ENCODE measurements at regions not wholly inside any gene's neighbourhood (a gene's known extent, or its start where the extent isn't known, plus 50 kb on each side); places are given as distances from the start of the nearest gene placed in this dataset.

DNA sequence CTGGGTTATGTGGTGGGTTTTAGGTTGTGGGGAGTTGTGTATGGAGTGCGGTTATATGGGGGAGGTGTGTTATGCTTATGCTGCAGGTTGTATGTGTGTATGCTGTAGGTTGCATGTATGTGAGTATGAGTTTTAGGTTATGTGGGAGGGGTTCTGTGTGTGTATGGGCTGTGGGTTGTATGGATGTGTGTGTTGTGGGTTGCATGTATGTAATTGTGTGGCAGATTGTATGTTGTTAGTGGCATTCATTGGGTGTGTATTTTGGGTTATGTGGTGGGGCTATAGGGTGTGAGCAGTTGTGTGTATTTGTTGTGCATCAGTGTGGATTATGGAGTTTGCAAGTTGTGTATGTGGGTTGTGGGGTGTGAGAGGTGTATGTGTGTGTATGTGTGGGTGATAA, 277.4 kb downstream of the NPIPA8 start:
- no peak for DNase-seq

GRCh38 chr16:18055411-18055916, 281.1 kb downstream of the NPIPA8 start:
- no peak for DNase-seq

DNA sequence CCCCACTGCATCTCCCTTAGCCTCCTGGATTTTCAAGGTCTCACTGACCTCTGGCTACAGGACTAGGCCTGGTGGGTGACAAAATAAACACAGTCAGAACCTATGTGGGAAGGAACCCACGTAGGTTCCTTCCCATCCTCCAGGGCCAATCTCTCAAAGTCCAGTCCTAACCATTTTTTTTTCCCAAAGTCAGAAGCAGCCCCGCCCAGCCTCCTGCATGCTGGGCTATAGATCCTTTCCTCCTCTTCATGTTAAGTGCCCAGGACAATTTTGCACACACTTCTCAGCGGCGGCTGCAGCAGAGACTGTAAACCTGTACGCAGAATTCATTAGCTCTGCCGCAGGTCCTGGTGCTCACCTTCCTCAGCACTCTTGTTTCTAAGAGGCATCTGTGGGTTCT, 285.8 kb downstream of the NPIPA8 start:
- DNase-seq: no peak

GRCh38 chr16:18050234-18050633, 286.3 kb downstream of the NPIPA8 start:
- DNase-seq: no peak

- DNase-seq: no peak
These were observed 286.9 kb downstream of the NPIPA8 start for GRCh38 chr16:18049547-18050133.

GRCh38 chr16:18048853-18049546, 287.5 kb downstream of the NPIPA8 start:
- DNase-seq: no peak

DNA sequence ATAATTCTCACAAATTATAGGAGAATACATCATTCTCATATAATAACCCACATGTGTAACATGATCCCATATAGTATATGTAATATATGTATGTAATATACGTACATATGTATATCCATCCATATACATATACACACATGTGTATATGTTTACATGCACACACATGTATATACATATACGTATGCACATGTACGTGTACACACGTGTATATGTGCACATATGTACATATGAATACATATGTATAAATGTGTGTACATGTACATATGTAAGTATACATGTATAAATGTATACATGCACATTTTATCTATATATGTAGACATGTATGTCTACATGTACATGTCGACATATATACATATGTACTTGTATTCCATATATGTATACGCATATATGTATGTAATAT, 288.8 kb downstream of the NPIPA8 start:
- DNase-seq: no peak

DNA sequence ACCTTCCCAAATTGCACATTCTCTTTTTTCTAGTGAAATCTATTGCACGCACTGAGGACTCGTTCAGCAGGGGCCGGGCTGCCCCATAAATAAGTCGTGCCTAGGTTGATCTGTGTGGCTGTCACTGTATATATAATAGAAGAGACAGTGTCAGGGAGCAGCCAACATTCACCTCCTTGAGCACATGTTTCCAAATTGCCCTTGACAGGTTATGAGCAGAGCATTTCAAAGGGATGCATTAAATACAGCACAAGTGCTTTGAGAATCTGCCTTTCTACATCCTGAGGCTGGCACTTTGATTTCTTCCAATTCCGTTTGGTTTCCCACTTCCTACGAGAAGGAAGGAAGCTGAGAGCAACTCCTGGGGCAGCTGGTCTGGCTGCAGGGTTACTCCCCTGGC, 291.2 kb downstream of the NPIPA8 start:
- no peak for DNase-seq

GRCh38 chr16:18041864-18042834, 294.4 kb downstream of the NPIPA8 start:
- DNase-seq: no peak

- DNase-seq: no peak
These were observed 296.6 kb downstream of the NPIPA8 start for GRCh38 chr16:18039931-18040330.

- DNase-seq: no peak
These were observed 299.5 kb downstream of the NPIPA8 start for GRCh38 chr16:18037051-18037450.

DNA sequence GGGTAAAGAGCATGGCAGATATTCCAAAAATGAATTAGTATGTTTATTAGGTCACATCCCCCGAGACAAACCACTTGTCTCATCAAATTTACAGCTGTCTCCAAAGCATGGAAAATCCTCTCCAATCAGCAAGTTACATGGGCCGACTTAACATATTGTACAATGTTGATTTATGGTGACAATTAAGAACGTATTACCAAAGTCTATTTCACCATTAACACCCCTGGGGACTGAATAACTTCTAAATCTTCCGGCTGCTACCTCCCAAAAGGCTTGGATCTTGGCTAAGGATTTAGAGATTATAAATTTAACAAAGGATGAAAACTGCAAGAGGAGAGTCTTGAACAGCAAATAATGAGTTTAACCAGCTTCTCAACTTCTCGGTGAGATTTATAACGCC, 311.9 kb downstream of the NPIPA8 start:
- DNase-seq: no peak

- DNase-seq: no peak
These were observed 318.2 kb downstream of the NPIPA8 start for GRCh38 chr16:18018376-18018775.

GRCh38 chr16:18013863-18014262, 322.7 kb downstream of the NPIPA8 start:
- no peak for DNase-seq

DNA sequence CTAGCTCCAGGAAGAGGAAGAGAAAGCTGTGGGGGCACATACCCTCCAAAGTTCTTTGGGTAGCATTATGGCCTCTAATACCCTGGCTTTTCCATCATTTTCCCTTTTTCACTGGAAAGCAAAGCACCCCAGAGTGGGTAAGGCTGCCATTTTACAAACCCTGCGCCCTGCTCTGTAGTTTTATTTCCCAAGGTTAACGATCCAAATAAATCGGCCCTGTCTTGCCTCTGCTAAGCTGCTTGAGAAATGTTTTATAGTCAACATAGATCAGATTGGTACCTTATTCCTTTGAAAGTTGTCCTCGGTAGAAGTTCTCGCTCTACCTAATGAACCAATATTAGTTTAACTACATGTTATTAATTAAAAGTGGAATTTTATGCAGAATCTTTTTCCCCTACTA, 328.2 kb downstream of the NPIPA8 start:
- DNase-seq: no peak

DNA sequence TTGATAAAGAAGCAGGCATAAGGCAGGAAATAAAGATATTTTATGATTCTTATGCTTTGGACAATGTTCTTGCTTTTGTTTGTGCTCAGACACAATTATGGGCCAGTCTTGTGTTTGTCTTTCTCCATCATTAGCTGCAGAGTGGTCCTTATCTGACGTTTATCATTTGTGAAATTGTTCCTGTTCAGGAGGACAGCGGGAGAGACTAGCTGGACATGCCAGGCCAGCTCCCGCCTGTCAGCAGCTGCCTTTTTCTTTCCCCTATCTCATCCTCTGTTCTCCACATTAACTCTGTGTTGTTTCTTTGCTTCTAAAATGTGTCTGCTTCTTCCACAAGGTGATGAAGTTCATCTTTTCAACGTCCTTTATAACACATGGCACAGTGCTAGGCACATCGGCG, 333.5 kb downstream of the NPIPA8 start:
- DNase-seq: no peak

DNA sequence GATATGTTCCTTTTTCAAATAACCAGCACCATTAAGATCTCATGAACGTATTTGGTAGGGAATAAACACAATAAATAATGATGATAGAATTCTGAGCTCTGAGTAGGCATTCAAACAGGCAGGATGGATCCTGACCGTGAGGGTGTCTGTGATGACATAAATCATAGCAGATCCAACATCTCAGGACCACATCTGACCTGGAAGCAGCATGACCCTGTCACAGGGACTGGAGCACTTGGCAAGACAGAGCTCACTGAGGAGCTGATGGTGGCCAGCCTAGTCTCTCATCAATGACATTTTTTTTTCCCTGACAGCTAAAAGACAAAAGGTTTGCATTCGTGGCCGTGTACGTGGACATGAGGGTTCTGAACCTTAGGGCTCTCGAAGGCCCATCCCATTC, 337.5 kb downstream of the NPIPA8 start:
- DNase-seq: no peak

DNA sequence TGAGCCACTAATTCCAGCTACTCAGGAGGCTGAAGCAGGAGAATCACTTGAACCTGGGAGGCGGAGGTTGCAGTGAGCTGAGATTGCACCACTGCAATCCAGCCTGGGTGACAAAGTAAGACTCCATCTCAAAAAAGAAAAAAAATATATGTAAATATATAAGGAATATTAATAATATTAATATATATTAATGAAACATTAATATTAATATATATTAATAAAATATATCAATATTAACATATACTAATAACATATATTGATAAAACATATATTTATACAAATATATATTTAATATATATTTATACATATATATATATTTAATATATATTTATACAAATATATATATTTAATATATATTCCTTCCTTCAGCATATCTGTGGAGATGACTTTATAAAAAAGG, 338.0 kb downstream of the NPIPA8 start:
- DNase-seq: no peak

- no peak for DNase-seq
These were observed 342.5 kb downstream of the NPIPA8 start for GRCh38 chr16:17994027-17994426.

DNA sequence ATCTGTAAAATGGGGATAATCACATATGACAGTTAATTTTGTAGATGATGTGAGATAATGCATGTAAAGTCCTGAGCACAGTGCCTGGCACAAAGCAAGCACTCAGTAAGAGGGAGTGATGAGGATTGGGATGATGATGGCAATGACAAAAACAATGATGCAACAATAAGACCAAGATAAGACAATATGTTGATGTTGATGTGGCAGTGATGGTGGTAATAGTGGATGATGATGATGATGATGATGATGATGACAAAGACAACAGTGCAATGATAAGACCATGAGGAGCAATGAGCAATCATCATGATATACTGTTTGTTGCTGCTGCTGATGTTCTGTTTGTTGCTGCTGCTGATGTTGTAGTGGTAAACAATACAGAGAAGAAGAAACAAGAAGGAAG, 344.1 kb downstream of the NPIPA8 start:
- no peak for DNase-seq

- no peak for DNase-seq
These were observed 347.3 kb downstream of the NPIPA8 start for GRCh38 chr16:17989255-17989654.

- DNase-seq: no peak
These were observed 347.7 kb downstream of the NPIPA8 start for GRCh38 chr16:17988839-17989238.

DNA sequence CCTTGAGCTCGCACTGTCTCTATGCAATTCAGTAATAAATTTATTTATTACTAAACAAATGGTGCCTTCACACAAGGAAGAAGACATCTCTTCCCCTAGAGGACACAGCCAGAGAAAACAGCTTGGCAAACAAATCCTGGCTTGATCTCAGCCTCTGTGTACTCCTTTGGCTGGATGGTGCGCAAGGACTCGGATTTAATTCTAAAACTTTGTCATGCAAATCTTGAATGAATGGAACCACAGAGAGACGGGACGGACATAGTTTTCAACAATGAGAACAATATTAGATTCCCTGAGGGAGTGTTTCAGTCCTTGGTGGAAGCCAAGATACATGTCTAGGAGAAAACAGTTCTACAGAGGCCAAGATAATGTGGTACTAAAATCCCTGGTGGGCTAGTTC, 349.5 kb downstream of the NPIPA8 start:
- no peak for DNase-seq

Data from right lung (tissue), 2 donors.